ENCODE measurements at regions not wholly inside any gene's neighbourhood (a gene's known extent, or its start where the extent isn't known, plus 50 kb on each side); places are given as distances from the start of the nearest gene placed in this dataset.
"Not testable (repeated sequence)": the region's sequence is repeated elsewhere in the genome, so short reads cannot be mapped to it uniquely, and the experiment has no call there.

DNA sequence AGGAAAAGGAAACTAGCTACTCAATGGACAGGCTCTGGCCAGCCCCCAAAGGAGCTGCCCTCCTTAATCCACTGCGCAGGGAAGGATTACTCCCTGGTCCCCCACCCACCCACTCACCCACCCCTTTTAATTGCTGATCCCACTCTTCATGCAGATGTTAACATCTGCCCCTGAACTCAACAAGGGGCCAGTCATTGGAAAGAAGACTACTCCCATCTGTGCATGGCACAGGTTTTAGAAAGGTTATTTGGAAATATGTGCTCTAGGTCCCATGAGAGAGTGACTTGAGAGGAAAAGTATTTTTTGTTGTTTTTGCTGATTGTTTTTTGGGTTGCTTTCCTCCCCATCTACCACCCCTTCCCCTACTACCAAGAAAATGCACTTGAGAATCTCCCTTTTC is 94.4 kb upstream of the FGGY start:
- peaks cover 2% of the 10 kb centered on the region in 2 donors for H3K36me3 Mint-ChIP-seq (ENCODE audit: insufficient read depth in 2 of 2)
- DNase-seq (no peak), ATAC-seq (replicated peaks in 1 of 2) (no peak)
- no peak overlapping the region for H3K27ac Mint-ChIP-seq
- H3K9me3 Mint-ChIP-seq: peaks cover 0 to 2% of the 10 kb centered on the region in 2 donors
- H3K27me3 Mint-ChIP-seq (ENCODE audit: low read depth): peaks cover 6% of the 10 kb centered on the region
- H3K4me3 Mint-ChIP-seq: no peak overlapping the region
- H3K4me1 Mint-ChIP-seq (ENCODE audit: low read depth): no peaks in the 10 kb centered on the region

- Mint-ChIP-seq H3K4me1 (ENCODE audit: low read depth) (no peaks in the 10 kb centered on the region), H3K36me3 (ENCODE audit: insufficient read depth in 2 of 2) (peaks cover 2 to 3% of the 10 kb centered on the region in 2 donors), H3K27me3 (ENCODE audit: low read depth) (peaks cover 6% of the 10 kb centered on the region), H3K27ac (no peak overlapping the region), H3K4me3 (no peak overlapping the region), H3K9me3 (peaks cover 0 to 4% of the 10 kb centered on the region in 2 donors)
- ATAC-seq (replicated peaks in 1 of 2) (no peak), DNase-seq (no peak)
Measured at GRCh38 chr1:59204001-59204400, 92.9 kb upstream of the FGGY start.

GRCh38 chr1:59206616-59207015 is 90.3 kb upstream of the FGGY start:
- not testable (repeated sequence) for H3K27ac Mint-ChIP-seq; H3K4me1 Mint-ChIP-seq (ENCODE audit: low read depth); H3K27me3 Mint-ChIP-seq (ENCODE audit: low read depth); H3K9me3 Mint-ChIP-seq; DNase-seq; H3K36me3 Mint-ChIP-seq (ENCODE audit: insufficient read depth in 2 of 2); H3K4me3 Mint-ChIP-seq; ATAC-seq (replicated peaks in 1 of 2)

- not testable (repeated sequence) for H3K4me3 Mint-ChIP-seq
Measured at GRCh38 chr1:59210430-59210829, 86.5 kb upstream of the FGGY start.

GRCh38 chr1:59212706-59213105 is 84.2 kb upstream of the FGGY start:
- no peak for ATAC-seq (replicated peaks in 1 of 2)
- DNase-seq: no peak
- Mint-ChIP-seq H3K27ac (no peak overlapping the region), H3K4me1 (ENCODE audit: low read depth) (no peaks in the 10 kb centered on the region), H3K9me3 (peaks cover 3 to 10% of the 10 kb centered on the region in 2 donors), H3K27me3 (ENCODE audit: low read depth) (no peaks in the 10 kb centered on the region), H3K4me3 (no peak overlapping the region), H3K36me3 (ENCODE audit: insufficient read depth in 2 of 2) (peaks cover under 1 to 8% of the 10 kb centered on the region in 2 donors)

More at GRCh38 chr1:59210430-59210829, 86.5 kb upstream of the FGGY start:
- not testable (repeated sequence) for H3K36me3 Mint-ChIP-seq (ENCODE audit: insufficient read depth in 2 of 2); ATAC-seq (replicated peaks in 1 of 2); H3K9me3 Mint-ChIP-seq; DNase-seq; H3K27ac Mint-ChIP-seq; H3K27me3 Mint-ChIP-seq (ENCODE audit: low read depth); H3K4me1 Mint-ChIP-seq (ENCODE audit: low read depth)

DNA sequence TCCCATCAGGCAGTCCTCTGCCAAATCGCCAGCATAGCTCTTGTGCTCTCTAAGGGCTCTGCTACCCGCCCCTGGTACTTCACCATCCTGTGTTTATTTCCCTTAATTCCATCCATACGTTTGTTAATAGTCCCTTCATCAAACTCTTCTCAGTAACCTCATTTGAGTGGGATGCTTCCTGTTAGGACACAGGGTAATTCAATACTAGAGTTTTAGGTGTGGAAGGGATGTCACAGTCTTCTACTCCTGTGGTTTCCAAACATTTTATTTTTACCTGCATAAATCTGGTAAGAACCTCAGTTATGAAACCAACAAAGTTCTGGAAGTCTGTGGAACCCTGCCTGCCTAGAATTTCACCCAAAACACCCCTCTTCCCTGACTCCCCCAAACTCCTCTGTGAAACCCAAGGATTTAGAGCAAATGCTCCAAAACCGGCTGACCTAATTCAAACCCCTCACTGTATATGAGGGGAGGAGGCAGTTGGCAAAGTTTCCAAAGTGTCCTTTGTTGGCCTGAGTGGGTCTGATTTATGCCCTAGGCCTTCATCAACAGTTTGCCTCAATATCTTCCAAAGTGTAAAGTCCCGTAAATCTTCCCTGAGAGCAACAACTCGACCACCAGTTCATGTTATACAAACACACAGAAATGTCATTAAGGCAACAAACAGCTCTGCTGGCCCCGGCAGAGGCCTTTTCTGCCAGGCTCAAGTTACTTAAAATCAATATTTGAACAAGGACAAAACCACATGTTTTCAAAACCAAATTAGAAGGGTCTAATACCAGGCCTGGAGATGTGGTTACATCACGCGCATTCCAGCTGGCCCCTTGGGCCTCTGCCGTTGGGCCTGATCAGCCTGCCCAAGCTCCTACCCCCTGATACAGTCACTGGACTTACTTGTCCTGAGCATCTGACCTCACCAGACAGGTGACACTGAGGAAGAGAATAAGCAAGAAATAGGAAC is 82.4 kb upstream of the FGGY start:
- ATAC-seq (replicated peaks in 1 of 2) (no peak), DNase-seq (no peak)
- Mint-ChIP-seq H3K4me1 (ENCODE audit: low read depth) (no peaks in the 10 kb centered on the region), H3K27ac (peak overlapping the region; percentile 6), H3K9me3 (peaks cover 4 to 10% of the 10 kb centered on the region in 2 donors), H3K36me3 (ENCODE audit: insufficient read depth in 2 of 2) (peaks cover 0 to 8% of the 10 kb centered on the region in 2 donors), H3K4me3 (no peak overlapping the region), H3K27me3 (ENCODE audit: low read depth) (no peaks in the 10 kb centered on the region)

- Mint-ChIP-seq H3K27ac (no peak overlapping the region), H3K27me3 (ENCODE audit: low read depth) (no peaks in the 10 kb centered on the region), H3K36me3 (ENCODE audit: insufficient read depth in 2 of 2) (peaks cover 0 to 8% of the 10 kb centered on the region in 2 donors), H3K9me3 (peaks cover 4 to 8% of the 10 kb centered on the region in 2 donors), H3K4me1 (ENCODE audit: low read depth) (no peaks in the 10 kb centered on the region), H3K4me3 (no peak overlapping the region)
- DNase-seq (no peak), ATAC-seq (replicated peaks in 1 of 2) (no peak)
Measured at GRCh38 chr1:59215766-59216291, 81.1 kb upstream of the FGGY start.

DNA sequence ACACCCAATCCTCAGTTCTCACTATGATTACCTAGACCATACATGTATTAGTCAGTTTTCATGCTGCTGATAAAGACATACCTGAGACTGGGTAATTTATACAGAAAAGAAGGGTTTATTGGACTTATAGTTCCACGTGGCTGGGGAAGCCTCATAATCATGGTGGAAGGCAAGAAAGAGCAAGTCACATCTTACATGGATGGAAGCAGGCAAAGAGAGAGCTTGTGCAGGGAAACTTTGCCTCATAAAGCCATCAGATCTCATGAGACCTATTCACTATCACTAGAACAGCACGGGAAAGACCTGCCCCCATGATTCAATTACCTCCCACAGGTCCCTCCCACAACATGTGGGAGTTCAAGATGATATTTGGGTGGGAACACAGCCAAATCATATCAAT is 79.5 kb upstream of the FGGY start:
- not testable (repeated sequence) for H3K27ac Mint-ChIP-seq; H3K4me3 Mint-ChIP-seq; ATAC-seq (replicated peaks in 1 of 2); H3K4me1 Mint-ChIP-seq (ENCODE audit: low read depth); DNase-seq; H3K9me3 Mint-ChIP-seq; H3K27me3 Mint-ChIP-seq (ENCODE audit: low read depth); H3K36me3 Mint-ChIP-seq (ENCODE audit: insufficient read depth in 2 of 2)

DNA sequence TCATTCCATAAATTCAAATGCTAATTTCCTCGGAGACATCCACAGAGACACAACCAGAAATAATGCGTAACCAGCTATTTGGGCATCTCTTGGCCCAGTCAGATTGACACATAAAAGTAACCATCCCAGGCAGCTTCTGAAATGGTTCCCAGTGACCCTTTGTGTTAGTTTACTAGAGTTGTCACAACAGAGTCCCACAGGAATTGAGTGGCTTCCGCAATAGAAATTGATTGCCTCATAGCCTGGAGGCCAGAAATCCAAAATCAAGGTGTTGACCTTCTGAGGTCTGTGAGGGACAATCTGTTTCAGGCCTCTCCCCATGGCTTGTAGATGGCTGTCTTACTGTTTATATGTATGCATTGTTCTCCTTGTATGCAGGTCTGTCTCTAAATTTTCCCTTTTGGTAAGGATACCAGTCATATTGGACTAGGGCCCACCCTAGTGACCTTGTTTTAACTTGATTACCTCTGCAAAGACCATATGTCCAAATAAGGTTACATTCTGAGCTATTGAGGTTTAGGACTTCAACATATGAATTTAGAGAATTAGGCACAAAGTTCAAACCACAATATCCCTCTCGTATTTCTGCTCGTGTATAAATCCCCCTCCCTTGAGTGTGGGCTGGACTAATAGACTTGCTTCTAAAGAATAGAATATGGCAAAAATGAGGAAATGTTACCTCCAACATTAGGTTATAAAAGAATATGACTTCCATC is 78.2 kb upstream of the FGGY start:
- Mint-ChIP-seq H3K4me3 (no peak overlapping the region), H3K4me1 (ENCODE audit: low read depth) (no peaks in the 10 kb centered on the region), H3K27ac (no peak overlapping the region), H3K9me3 (peaks cover 4 to 7% of the 10 kb centered on the region in 2 donors), H3K27me3 (ENCODE audit: low read depth) (no peaks in the 10 kb centered on the region), H3K36me3 (ENCODE audit: insufficient read depth in 2 of 2) (peaks cover 0 to 8% of the 10 kb centered on the region in 2 donors)
- ATAC-seq (replicated peaks in 1 of 2) (no peak), DNase-seq (no peak)

GRCh38 chr1:59219916-59220315 is 77.0 kb upstream of the FGGY start:
- ATAC-seq (replicated peaks in 1 of 2) (no peak), DNase-seq (no peak)
- Mint-ChIP-seq H3K9me3 (peaks cover 4 to 7% of the 10 kb centered on the region in 2 donors), H3K4me3 (no peak overlapping the region), H3K4me1 (ENCODE audit: low read depth) (no peaks in the 10 kb centered on the region), H3K36me3 (ENCODE audit: insufficient read depth in 2 of 2) (peaks cover 0 to 8% of the 10 kb centered on the region in 2 donors), H3K27me3 (ENCODE audit: low read depth) (no peaks in the 10 kb centered on the region), H3K27ac (no peak overlapping the region)

DNA sequence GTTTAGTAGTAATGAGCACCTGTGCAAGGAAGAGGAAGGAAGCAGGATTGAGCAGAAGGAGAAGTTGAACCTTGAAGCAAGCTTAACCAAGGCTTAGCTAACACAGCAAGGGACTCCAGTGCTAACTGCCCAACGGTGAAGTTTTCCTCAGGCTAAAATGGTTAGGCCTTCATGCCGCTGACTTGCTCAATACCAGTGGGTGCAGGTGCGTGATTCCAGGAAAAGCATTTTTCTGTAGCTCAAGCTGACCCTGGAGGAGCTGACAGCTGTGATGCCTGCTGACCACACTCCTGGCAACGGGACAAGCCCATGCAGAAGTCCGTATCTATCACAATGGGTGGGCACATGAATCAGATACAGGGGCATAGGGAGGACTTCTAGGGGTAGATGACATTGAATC is 76.5 kb upstream of the FGGY start:
- no peak for ATAC-seq (replicated peaks in 1 of 2)
- no peak overlapping the region for H3K4me3 Mint-ChIP-seq
- H3K36me3 Mint-ChIP-seq (ENCODE audit: insufficient read depth in 2 of 2): peaks cover 0 to 8% of the 10 kb centered on the region in 2 donors
- DNase-seq: no peak
- H3K27me3 Mint-ChIP-seq (ENCODE audit: low read depth): no peaks in the 10 kb centered on the region
- H3K9me3 Mint-ChIP-seq: peaks cover 4 to 7% of the 10 kb centered on the region in 2 donors
- no peaks in the 10 kb centered on the region for H3K4me1 Mint-ChIP-seq (ENCODE audit: low read depth)
- no peak overlapping the region for H3K27ac Mint-ChIP-seq

- DNase-seq: no peak
- Mint-ChIP-seq H3K36me3 (ENCODE audit: insufficient read depth in 2 of 2) (no peaks in the 10 kb centered on the region), H3K4me3 (no peak overlapping the region), H3K27me3 (ENCODE audit: low read depth) (no peaks in the 10 kb centered on the region), H3K9me3 (no peaks in the 10 kb centered on the region), H3K4me1 (ENCODE audit: low read depth) (no peaks in the 10 kb centered on the region), H3K27ac (no peak overlapping the region)
- ATAC-seq (replicated peaks in 1 of 2): no peak
Measured at GRCh38 chr1:59223198-59223597, 73.7 kb upstream of the FGGY start.

DNA sequence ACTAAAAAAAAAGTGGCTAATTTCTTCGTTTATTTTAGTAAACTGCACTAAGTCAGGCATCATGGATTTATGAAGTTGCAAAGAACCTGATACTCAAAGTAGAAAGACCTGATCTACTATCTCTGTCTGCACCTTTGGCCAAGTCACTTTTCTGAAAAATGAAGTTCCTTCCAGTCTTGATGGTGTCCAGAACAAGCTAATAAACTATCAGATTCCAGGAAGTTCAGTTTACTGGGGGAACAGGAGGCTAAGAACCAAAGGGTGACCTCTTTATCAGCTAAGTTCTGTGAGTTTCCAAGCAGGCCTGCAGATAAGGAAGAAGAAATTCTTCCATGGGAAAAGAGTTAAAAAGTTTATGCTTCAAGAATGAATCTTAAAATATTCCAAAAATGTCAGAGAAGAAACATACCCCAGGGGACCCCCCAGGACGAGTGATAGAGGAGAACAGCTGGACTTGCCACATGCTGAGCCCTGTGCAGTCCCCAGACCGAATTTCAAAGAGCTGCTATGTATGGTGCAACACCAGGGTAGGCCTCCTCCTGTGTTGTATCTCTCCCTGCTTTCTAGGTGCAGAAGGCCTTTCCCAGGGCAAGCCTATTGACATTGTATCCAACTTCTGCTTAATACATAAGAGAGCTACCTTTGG is 72.8 kb upstream of the FGGY start:
- H3K36me3 Mint-ChIP-seq (ENCODE audit: insufficient read depth in 2 of 2): no peaks in the 10 kb centered on the region
- H3K27me3 Mint-ChIP-seq (ENCODE audit: low read depth): no peaks in the 10 kb centered on the region
- no peak overlapping the region for H3K4me3 Mint-ChIP-seq
- no peaks in the 10 kb centered on the region for H3K9me3 Mint-ChIP-seq
- no peak overlapping the region for H3K27ac Mint-ChIP-seq
- H3K4me1 Mint-ChIP-seq (ENCODE audit: low read depth): no peaks in the 10 kb centered on the region
- no peak for ATAC-seq (replicated peaks in 1 of 2)
- no peak for DNase-seq
